GM21825 (cell line): ENCODE measurements at regions not wholly inside any gene's neighbourhood (a gene's known extent, or its start where the extent isn't known, plus 50 kb on each side); places are given as distances from the start of the nearest gene placed in this dataset.
"Not testable (repeated sequence)": the region's sequence is repeated elsewhere in the genome, so short reads cannot be mapped to it uniquely, and the experiment has no call there.

Experiments
- ATAC-seq: cut with Tn5 transposase; IDR thresholded peaks from one replicate; pipeline ENCODE4 v1.9.1; 2021; ENCODE audit warnings: mild to moderate bottlenecking, moderate library complexity; ENCODE audit not compliant: unreplicated experiment

DNA sequence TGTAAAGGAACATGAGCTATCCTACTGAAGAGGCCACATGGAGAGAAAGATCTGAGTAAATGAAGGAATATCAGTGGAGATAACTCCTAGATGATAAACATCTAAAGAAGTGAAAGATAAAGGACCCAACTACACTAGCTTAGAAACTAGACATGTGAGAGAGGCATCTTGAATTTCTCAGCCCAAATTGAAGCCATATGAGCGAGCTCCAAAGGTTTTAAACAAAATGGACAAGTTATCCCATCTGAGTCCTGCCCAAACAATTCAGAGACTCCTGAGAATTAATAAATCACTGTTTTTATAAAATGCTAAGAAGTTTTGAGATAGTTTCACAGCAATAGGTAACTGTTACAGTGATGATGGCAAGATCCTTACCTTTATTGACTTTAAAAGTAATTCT, 438.9 kb downstream of the NAV3 start:
- ATAC-seq = no peak

DNA sequence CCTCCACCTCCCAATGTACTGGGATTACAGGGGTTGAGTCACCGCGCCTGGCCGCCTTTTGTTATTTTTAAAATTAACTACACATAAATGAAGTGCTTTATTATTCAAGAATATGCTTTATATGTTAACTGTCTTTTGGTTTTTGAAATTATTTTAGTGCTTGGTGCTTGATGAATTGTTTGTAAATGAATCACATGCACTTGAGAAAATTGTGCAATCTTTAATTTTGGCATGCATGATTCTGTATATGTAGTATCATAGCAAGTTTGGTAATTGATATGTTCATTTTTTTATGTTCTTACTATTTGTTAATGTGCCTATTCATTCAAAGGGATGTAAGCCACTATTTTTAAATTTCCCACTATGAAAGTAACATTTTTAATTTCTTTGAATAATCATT, 440.9 kb downstream of the NAV3 start:
- ATAC-seq = no peak

DNA sequence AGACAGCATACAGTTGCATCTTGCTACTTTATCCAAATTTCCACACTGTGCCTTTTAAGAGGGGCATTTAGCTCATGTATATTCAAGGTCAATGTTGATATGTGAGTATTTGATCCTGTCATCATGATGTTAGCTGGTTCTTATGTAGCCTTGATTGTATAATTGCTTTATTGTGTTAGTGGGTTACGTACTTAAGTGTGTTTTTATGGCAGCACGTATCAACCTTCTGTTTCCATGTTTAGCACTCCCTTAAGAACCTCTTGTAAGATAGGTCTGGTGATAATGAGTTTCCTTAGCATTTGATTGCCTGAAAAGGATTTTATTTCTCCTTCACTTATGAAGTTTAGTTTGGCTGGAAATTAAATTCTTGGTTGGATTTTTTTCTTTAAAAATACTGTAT, 445.2 kb downstream of the NAV3 start:
- no peak for ATAC-seq

DNA sequence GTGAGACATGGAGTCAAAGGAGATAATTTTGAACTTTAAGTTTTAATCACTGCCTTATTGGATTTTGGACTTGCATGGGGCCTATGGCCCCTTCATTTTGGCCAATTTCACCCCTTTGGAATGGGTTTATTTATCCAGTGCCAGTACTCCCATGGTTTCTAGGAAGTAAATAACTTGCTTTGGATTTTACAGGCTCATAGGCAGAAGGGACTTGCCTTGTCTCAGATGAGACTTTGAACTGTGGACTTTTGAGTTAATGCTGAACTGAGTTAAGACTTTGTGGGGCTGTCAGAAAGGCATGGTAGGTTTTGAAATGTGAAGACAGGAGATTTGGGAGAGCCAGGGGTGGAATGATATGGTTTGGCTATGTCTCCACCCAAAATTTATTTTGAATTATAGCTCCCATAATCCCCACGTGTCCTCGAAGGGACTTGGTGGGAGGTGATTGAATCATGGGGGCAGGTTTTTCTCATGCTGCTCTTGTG, 448.1 kb downstream of the NAV3 start:
- ATAC-seq = no peak

DNA sequence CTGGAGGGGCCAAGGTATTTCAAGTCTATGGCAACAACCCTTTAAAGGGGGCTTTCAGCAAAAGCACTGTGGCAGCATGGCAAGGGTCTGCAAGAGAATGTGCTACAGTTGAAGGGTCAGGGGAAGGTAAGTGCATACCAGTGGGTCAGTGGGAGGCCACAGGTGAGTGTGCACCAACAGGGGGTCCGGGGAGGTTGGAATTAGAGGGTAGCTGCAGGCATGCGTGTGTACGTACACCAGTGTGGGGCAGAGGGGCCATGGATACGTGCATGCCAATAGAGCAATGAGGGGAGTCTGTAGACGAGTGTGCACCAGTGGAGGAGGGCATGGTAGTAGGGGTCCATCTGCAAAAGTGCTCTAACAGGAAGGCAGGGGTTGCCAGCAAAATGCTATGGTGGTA, 448.9 kb downstream of the NAV3 start:
- ATAC-seq = no peak

DNA sequence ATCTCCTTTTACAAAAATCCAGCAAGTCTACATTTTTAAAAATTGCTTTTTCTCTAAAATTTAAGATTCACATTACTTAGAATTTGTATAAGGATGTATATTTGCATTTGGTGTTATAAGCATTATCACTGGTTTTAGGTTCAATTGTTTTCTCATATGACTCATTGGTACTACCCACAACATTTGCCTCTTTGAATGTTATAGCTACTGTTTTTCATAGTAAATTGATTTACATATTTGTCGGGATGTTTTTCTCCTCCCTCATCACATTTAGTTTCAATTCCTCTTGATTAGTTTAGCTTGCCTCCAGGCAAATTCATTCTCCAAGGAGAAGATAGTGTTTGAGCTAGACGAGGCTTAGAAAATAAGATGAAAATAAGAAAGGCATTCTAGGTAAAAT, 450.4 kb downstream of the NAV3 start:
- not testable (repeated sequence) for ATAC-seq

DNA sequence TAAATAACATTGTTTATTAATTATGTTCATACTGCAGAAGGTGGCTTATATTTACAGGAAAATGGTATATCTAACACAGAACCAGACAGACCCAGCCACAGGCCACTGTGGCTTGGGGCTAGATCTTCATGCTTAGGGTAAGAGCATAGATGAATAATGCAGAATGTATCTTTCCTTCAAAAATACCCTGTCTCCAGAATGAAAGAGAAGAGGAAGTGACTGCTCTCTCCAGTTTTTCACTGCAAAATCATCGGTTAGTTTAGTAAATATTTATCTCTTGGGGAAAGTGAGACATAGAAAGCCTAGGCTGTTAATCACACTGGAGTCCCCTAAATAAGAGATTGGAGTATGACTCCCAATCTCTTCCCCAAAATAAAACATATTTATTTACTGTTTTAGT, 453.7 kb downstream of the NAV3 start:
- no peak for ATAC-seq

DNA sequence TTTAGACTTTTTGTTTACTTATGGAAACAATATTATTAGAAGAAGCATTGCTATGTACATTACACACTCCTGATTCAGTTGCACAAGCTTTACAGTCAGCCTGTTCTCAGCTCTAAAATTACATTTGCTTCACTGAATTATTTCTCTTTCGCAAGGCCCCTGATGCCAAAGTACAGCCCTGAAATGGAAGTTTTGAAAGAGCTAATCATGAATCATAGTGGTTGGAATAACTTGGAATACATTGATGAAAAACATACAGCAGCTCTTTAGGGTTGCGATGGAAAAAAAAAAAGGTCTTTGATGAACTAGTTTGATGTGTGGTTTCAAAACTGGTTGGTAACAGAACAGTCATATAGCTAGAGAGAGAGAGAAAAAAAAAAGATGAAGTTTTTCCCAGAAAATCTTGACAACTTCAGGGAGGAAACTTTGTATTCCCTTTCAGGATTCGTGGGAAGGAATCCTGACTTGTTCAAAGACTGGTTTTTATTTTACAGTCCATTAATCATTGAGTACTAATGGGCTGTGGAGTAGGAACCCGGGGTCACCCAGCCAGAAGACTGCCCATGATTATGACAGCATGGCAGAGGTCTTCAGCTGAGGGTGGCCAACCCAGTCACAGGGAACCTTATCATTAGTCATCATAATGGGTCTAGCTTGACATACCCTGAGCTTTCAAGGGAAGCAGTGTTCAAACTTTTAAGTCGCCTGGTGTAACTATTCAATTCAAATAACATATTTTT, 460.1 kb downstream of the NAV3 start:
- ATAC-seq = no peak

DNA sequence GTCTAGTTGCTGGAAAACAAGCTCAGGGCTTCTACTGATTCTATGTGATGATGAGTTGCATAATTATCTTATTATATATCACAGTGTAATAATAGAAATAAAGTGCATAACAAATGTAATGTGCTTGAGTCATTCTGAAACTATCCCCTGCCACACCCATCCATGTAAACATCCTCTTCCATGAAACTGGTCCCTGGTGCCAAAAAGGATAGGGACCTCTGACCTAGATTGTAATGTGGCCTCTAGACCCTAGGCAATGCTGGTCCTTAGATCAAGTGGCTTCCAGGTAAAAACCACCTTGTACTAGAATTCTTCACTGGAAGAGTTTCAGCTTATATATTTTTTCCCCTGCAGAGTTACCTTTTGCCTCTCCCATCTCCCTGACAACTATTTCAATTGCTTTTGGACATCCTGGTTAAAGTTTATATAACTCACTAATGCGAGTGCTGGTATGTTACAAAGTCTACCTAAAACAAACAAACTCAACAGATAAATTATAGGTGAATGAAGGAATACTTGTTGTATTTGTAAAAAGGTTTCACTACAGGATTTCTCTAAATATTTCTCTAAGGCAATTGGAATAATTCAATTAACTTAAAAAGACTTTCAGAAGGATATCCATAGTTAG, 462.5 kb downstream of the NAV3 start:
- no peak for ATAC-seq

DNA sequence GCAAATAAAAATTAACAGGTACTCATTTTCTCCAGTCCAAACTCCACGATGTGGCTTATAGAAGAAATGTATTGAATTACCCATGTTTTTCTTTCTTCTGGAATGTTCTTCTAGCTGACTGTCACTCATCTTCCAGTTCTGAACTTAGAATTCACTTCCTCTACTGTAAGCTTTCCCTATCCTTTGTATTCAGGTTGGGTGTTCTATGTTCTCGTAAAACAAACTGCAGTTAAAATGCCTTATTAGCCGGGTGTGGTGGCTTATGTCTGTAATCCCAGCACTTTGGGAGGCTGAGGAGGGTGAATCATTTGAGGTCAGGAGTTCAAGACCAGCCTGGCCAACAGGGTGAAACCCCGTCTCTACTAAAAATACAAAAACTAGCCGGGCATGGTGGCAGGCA, 470.6 kb downstream of the NAV3 start:
- ATAC-seq = not testable (repeated sequence)

DNA sequence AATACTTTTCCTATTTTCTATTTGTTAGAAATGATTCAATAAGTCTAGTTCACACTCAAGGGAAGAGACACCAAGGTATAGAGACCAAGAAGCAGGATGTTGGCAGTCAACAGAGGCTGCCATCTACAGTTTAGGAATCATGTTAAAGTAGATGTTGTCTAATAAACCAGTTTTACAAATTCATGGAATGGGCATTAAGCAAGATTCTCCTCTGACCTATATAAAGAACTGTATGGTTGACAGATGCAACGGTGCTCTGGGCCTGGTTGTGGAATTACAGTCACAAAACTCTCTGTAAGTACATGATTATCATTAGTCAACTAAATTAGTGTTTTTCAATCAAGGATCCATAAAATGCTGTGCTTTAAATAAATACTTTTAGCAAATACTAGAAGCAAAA, 475.1 kb downstream of the NAV3 start:
- no peak for ATAC-seq

DNA sequence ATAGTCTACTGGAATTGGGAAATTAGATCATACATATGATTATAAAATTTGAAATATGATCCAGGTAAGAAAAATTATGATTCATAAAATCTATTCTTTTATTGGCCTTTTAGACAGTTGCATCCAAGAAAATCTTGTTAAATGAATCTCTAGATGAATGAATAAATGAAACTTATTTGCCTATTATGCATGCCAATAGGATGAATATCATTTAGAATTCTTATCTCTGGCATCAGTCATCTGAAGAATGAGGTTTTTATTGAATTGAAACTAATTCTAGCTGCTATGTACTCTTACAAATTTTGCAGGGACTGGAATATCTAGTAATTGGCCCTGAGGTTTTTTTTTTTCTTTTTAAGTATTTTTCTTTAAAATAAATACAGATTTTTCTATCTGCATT, 475.5 kb downstream of the NAV3 start:
- ATAC-seq = no peak

DNA sequence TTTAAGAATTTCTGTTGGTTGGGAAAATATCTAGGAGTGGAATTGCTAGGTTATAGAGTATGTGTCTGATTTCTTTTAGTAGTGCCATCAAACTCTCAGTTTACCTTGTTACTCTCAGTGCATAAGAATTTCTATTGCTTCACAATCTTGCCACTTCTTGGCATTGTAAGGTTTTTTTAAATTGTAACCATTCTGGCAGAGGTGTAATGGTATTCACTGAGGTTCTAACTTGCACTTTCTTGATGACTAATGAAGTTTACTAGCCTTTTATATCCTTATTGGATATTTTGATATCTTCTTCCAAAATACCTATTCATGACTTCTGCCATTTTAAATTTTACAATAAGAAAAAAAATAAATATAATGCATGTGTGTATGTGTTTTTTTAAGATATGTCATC, 478.0 kb downstream of the NAV3 start:
- no peak for ATAC-seq

DNA sequence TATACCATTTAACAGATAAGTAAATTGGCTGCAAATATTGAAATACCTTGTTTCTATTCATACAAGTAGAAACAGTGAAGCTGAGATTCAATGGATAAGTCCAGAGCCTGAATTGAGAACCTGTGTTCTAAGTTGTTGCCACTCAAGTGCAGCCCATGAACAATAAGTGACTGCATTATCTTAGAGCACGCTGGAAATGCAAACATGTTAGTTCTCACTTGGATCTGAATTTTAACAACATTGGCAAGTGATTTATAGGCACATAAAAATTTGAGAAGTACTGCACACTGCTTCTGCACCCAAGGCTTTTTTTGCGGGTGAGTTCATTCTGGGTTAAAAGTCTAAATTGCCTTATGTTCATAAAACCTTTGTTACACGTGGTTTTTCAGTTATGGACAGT, 484.3 kb downstream of the NAV3 start:
- ATAC-seq = no peak

DNA sequence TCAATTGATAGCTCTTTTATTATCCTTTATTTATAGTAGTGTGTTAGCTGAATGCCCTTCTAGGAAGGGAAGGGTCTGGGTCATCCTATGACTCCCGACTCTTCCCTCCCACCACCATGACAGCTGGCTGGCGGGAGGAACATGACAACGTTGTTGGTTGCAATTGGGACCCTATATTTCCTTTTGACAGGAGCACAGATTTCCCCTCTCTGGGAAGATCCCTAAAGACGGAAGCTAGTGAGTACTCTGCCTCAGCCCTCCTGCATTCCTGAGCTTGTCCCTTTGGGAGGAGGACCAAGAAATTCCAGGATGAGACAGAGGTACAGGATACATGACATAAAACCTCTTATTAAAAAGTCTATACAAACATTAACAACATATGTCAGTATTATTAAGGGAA, 485.4 kb downstream of the NAV3 start:
- no peak for ATAC-seq

DNA sequence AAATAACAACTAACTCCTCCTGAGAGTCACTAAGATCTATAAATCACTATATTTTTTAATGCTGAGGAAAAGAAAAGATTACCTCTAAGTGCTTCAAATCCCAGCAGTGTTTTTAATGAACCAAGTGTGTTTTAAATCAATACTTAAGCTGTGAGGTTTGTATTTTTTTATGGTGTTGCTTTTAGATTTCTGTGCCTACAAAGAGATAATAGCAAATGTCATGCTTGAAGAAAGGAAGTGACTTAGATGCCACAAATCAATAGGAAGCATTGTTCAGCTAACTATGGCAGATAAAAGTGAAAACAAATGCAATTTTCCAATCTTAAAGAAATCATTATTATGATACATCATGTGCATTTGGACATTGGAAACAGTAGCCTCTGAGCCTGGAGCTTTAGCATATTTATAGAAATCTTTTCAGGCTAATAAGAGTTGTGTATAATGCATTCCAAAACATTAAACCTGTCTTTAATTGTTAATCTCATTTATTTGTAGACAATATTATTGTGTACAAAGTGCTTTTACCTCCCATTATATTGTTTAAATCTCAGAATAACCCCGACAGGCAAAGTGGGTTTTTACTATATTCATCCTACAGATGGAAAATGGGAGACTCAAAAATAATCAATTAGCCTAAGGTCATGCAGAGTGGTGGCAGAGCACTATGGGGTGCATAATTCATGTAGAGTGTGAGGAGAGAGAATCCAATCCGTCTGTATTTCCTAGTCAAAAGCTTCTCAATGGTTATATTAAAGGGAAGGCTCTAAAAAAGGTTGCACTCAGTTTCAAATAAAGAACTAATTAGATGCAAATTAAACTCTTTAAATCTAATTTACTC, 486.2 kb downstream of the NAV3 start:
- ATAC-seq = no peak

DNA sequence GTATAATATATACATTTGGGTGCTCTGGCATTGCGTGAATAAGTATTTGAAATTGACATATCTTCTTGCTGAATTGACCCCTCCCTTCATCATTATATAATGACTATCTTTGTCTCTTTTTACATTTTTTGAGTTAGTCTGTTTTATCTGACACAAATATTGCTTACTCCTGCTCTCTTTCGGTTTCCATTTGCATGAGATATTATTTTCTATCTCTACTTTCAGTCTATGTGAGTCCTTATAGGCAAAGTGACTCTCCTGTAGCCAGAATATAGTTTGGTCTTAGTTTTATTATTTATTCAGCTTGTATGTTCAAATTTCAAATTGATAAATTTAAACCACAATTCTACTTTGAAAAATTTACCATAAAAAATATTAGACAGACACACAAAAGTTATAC, 491.0 kb downstream of the NAV3 start:
- ATAC-seq = no peak

DNA sequence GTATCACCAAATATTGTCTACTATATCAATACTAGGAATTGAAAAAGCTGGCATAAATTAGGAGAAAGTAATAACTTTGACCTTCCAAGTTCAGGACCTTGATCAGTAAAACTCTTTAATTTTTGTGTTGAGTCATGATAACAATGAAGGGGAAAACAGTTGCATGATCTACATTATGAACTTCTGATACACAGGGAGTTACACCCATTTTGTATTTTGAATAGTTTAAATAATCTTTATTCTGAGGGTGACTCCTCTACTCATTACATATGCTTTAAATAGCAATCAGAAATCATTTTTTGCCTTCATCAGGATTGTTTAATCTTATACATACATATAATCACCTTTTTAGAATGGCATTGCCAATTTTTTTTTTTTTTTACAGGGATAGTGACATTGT, 492.5 kb downstream of the NAV3 start:
- ATAC-seq = no peak

DNA sequence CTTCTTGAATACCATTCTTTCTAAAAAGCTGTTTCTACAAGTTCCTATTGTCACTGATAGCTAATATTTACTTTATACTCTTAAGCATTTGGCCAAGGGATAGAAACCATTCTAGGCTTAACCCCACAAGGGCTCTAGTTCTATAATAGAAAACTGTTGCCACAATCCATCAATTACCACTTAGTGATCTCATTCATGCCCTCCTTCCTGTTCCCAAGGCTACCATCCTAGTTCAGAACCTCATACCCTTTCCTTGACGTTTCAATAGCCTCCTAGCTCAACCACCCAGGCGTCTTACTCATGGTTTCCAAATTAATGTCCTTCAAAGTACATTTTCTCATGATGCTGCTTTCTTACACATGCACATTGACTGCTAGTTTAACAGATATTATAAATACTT, 493.5 kb downstream of the NAV3 start:
- no peak for ATAC-seq

DNA sequence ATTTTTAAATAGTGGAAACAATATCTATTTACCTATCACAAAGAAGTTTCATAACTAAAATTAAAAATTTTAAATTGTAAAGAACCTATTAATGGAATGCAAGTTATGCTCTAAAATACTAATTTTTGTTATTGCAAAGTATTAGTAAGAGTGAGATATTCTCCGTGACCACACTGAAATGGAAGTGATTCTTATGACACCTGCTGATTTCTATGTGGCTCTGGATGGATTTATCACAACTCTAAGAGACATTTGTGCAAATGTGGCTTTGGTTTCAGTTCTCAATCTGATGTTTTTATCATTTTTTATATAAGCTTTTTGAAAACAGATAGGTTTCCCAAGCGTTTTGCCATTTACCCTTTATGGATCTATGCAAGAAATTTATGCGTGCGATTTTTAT, 497.8 kb downstream of the NAV3 start:
- ATAC-seq = no peak

DNA sequence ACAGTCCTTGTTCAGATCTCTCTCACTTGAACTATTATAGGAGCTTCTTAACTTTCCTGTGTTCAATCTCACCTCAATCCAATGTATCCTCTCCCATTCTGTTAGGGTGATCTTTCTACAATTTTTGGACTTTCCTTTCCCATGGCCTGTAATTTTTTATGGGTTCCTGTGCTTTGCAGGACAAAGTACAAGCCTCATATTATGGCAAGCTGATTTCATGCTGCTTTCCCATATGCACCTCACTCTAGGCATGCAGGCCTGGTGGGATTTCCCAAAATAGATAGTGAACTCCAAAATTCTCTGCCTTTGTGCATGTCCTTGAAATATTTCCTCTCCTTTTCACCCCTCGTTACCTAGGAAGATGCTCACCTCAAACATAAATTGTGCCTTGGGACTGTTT, 499.4 kb downstream of the NAV3 start:
- no peak for ATAC-seq

DNA sequence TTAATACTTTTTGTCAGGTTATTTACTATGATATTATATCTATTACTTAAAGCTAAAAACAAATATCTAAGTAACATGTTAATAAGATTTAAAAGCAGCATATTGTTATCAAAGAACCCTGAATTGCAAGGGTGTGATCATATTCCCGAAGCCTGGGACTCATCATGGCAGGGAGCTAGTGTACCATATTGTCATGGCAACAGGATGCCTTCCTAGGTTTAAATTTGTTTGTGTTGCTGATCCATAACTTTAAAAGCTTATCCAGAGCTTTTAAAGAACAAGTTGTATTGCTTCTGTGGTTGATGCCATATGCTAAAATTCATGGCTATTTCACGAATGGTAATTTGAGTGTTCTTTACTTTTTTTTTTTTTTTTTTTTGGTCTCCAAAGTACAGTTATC, 500.5 kb downstream of the NAV3 start:
- ATAC-seq = no peak
